ENCODE measurements at regions not wholly inside any gene's neighbourhood (a gene's known extent, or its start where the extent isn't known, plus 50 kb on each side); places are given as distances from the start of the nearest gene placed in this dataset.
"Not testable (repeated sequence)": the region's sequence is repeated elsewhere in the genome, so short reads cannot be mapped to it uniquely, and the experiment has no call there.

GRCh38 chr9:110029956-110030480 lies 177.9 kb downstream of the C9orf152 start:
- Mint-ChIP-seq H3K27ac (ENCODE audit: low read depth) (no peak overlapping the region), H3K4me3 (no peak overlapping the region), H3K27me3 (peaks cover 21% of the 10 kb centered on the region), H3K9me3 (no peaks in the 10 kb centered on the region), H3K36me3 (ENCODE audit: insufficient read depth) (no peaks in the 10 kb centered on the region), H3K4me1 (no peaks in the 10 kb centered on the region)
- DNase-seq (ENCODE audit: low spot score in 2 of 2) (no peak), ATAC-seq (replicated peaks; ENCODE audit: extremely low read depth, poor library complexity, severe bottlenecking) (no peak)

- no peak for ATAC-seq (replicated peaks; ENCODE audit: extremely low read depth, poor library complexity, severe bottlenecking)
- Mint-ChIP-seq H3K36me3 (ENCODE audit: insufficient read depth) (no peaks in the 10 kb centered on the region), H3K4me1 (no peaks in the 10 kb centered on the region), H3K27me3 (peaks cover 21% of the 10 kb centered on the region), H3K9me3 (no peaks in the 10 kb centered on the region), H3K4me3 (no peak overlapping the region), H3K27ac (ENCODE audit: low read depth) (no peak overlapping the region)
- no peak for DNase-seq (ENCODE audit: low spot score in 2 of 2)
Observed at GRCh38 chr9:110030632-110031031, 177.3 kb downstream of the C9orf152 start.

- Mint-ChIP-seq H3K4me3 (no peak overlapping the region), H3K9me3 (no peaks in the 10 kb centered on the region), H3K36me3 (ENCODE audit: insufficient read depth) (no peaks in the 10 kb centered on the region), H3K27ac (ENCODE audit: low read depth) (no peak overlapping the region), H3K27me3 (peaks cover 13% of the 10 kb centered on the region), H3K4me1 (no peaks in the 10 kb centered on the region)
- DNase-seq (ENCODE audit: low spot score in 2 of 2), result no peak
- ATAC-seq (replicated peaks; ENCODE audit: extremely low read depth, poor library complexity, severe bottlenecking), result no peak
Observed at GRCh38 chr9:110031511-110032173, 176.3 kb downstream of the C9orf152 start.

- H3K36me3 Mint-ChIP-seq (ENCODE audit: insufficient read depth); H3K27ac Mint-ChIP-seq (ENCODE audit: low read depth); H3K9me3 Mint-ChIP-seq: not testable (repeated sequence)
Observed at GRCh38 chr9:110032532-110032931, 175.4 kb downstream of the C9orf152 start.

GRCh38 chr9:110033869-110034268 lies 174.1 kb downstream of the C9orf152 start:
- Mint-ChIP-seq H3K4me1 (no peaks in the 10 kb centered on the region), H3K27me3 (peaks cover 19% of the 10 kb centered on the region), H3K4me3 (no peak overlapping the region), H3K27ac (ENCODE audit: low read depth) (no peak overlapping the region), H3K9me3 (no peaks in the 10 kb centered on the region), H3K36me3 (ENCODE audit: insufficient read depth) (no peaks in the 10 kb centered on the region)
- DNase-seq (ENCODE audit: low spot score in 2 of 2) (no peak), ATAC-seq (replicated peaks; ENCODE audit: extremely low read depth, poor library complexity, severe bottlenecking) (no peak)

More at GRCh38 chr9:110032532-110032931, 175.4 kb downstream of the C9orf152 start:
- DNase-seq (ENCODE audit: low spot score in 2 of 2); H3K4me3 Mint-ChIP-seq; ATAC-seq (replicated peaks; ENCODE audit: extremely low read depth, poor library complexity, severe bottlenecking); H3K4me1 Mint-ChIP-seq: not testable (repeated sequence)
- H3K27me3 Mint-ChIP-seq, result peaks cover 15% of the 10 kb centered on the region

GRCh38 chr9:110036286-110036685 lies 171.7 kb downstream of the C9orf152 start:
- H3K27me3 Mint-ChIP-seq, result peaks cover 19% of the 10 kb centered on the region
- H3K36me3 Mint-ChIP-seq (ENCODE audit: insufficient read depth), result no peaks in the 10 kb centered on the region
- no peaks in the 10 kb centered on the region for H3K4me1 Mint-ChIP-seq
- no peak overlapping the region for H3K27ac Mint-ChIP-seq (ENCODE audit: low read depth)
- no peaks in the 10 kb centered on the region for H3K9me3 Mint-ChIP-seq
- no peak overlapping the region for H3K4me3 Mint-ChIP-seq
- DNase-seq (ENCODE audit: low spot score in 2 of 2) (no peak), ATAC-seq (replicated peaks; ENCODE audit: extremely low read depth, poor library complexity, severe bottlenecking) (no peak)

GRCh38 chr9:110040788-110041187 lies 167.2 kb downstream of the C9orf152 start:
- no peak overlapping the region for H3K4me3 Mint-ChIP-seq
- DNase-seq (ENCODE audit: low spot score in 2 of 2) (no peak), ATAC-seq (replicated peaks; ENCODE audit: extremely low read depth, poor library complexity, severe bottlenecking) (no peak)
- no peaks in the 10 kb centered on the region for H3K4me1 Mint-ChIP-seq
- H3K27me3 Mint-ChIP-seq, result peaks cover 19% of the 10 kb centered on the region
- H3K36me3 Mint-ChIP-seq (ENCODE audit: insufficient read depth), result no peaks in the 10 kb centered on the region
- H3K27ac Mint-ChIP-seq (ENCODE audit: low read depth), result no peak overlapping the region
- H3K9me3 Mint-ChIP-seq, result no peaks in the 10 kb centered on the region

- no peaks in the 10 kb centered on the region for H3K36me3 Mint-ChIP-seq (ENCODE audit: insufficient read depth)
- H3K27me3 Mint-ChIP-seq, result peaks cover 19% of the 10 kb centered on the region
- no peak overlapping the region for H3K4me3 Mint-ChIP-seq
- H3K9me3 Mint-ChIP-seq, result no peaks in the 10 kb centered on the region
- no peak for ATAC-seq (replicated peaks; ENCODE audit: extremely low read depth, poor library complexity, severe bottlenecking)
- no peak for DNase-seq (ENCODE audit: low spot score in 2 of 2)
- no peaks in the 10 kb centered on the region for H3K4me1 Mint-ChIP-seq
- H3K27ac Mint-ChIP-seq (ENCODE audit: low read depth), result no peak overlapping the region
Observed at GRCh38 chr9:110041452-110041851, 166.5 kb downstream of the C9orf152 start.

GRCh38 chr9:110047232-110047954 lies 160.6 kb downstream of the C9orf152 start:
- DNase-seq (ENCODE audit: low spot score in 2 of 2) (no peak), ATAC-seq (replicated peaks; ENCODE audit: extremely low read depth, poor library complexity, severe bottlenecking) (no peak)
- no peaks in the 10 kb centered on the region for H3K9me3 Mint-ChIP-seq
- peaks cover 40% of the 10 kb centered on the region for H3K27me3 Mint-ChIP-seq
- peaks cover 2% of the 10 kb centered on the region for H3K36me3 Mint-ChIP-seq (ENCODE audit: insufficient read depth)
- H3K4me1 Mint-ChIP-seq, result peaks cover 28% of the 10 kb centered on the region
- H3K27ac Mint-ChIP-seq (ENCODE audit: low read depth), result no peak overlapping the region
- peak overlapping the region; percentile 77 for H3K4me3 Mint-ChIP-seq

GRCh38 chr9:110047955-110048402 lies 160.0 kb downstream of the C9orf152 start:
- Mint-ChIP-seq H3K9me3 (no peaks in the 10 kb centered on the region), H3K27ac (ENCODE audit: low read depth) (no peak overlapping the region), H3K4me3 (peak overlapping the region; percentile 77), H3K4me1 (peaks cover 28% of the 10 kb centered on the region), H3K36me3 (ENCODE audit: insufficient read depth) (peaks cover 2% of the 10 kb centered on the region), H3K27me3 (peaks cover 46% of the 10 kb centered on the region)
- DNase-seq (ENCODE audit: low spot score in 2 of 2) (peak in 1 of 2 donors; percentile 15), ATAC-seq (replicated peaks; ENCODE audit: extremely low read depth, poor library complexity, severe bottlenecking) (peak; percentile 41)

- Mint-ChIP-seq H3K4me3 (peak overlapping the region; percentile 77), H3K9me3 (no peaks in the 10 kb centered on the region), H3K36me3 (ENCODE audit: insufficient read depth) (peaks cover 2% of the 10 kb centered on the region), H3K27ac (ENCODE audit: low read depth) (no peak overlapping the region), H3K27me3 (peaks cover 51% of the 10 kb centered on the region), H3K4me1 (peaks cover 28% of the 10 kb centered on the region)
- DNase-seq (ENCODE audit: low spot score in 2 of 2), result peak; percentile 17 to 44
- peak; percentile 76 for ATAC-seq (replicated peaks; ENCODE audit: extremely low read depth, poor library complexity, severe bottlenecking)
Observed at GRCh38 chr9:110048403-110048975, 159.5 kb downstream of the C9orf152 start.

- peaks cover 28% of the 10 kb centered on the region for H3K4me1 Mint-ChIP-seq
- ATAC-seq (replicated peaks; ENCODE audit: extremely low read depth, poor library complexity, severe bottlenecking) (peak; percentile 16), DNase-seq (ENCODE audit: low spot score in 2 of 2) (no peak)
- H3K9me3 Mint-ChIP-seq, result no peaks in the 10 kb centered on the region
- peaks cover 2% of the 10 kb centered on the region for H3K36me3 Mint-ChIP-seq (ENCODE audit: insufficient read depth)
- H3K27ac Mint-ChIP-seq (ENCODE audit: low read depth), result peak overlapping the region; percentile 84
- H3K4me3 Mint-ChIP-seq, result peak overlapping the region; percentile 77
- peaks cover 54% of the 10 kb centered on the region for H3K27me3 Mint-ChIP-seq
Observed at GRCh38 chr9:110048976-110049698, 158.8 kb downstream of the C9orf152 start.
